AG08396 (cell line): ENCODE measurements at regions not wholly inside any gene's neighbourhood (a gene's known extent, or its start where the extent isn't known, plus 50 kb on each side); places are given as distances from the start of the nearest gene placed in this dataset.

Experiments used
- DNase-seq: peaks from one replicate; pipeline ENCODE4 v3.0.0; 2012; ENCODE audit warnings: low spot score, mixed read lengths

DNA sequence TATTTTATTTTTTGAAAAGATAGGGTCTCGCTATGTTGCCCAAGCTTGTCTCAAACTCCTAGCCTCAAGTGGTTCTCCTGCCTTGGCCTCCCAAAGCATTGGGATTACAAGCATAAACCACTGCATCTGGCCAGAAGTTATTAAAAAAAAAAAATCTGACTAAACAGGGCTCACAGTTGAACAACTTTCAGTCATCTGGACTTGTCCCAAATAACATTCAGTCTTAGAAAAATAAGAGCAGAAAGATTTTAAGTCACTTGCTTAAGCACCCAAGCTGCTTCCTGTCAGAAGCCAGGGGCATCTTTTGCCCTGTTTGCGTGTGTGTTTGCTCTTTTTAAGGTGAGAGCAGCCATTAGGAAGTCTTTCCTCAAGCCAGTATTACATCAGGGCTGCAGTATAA, 286.8 kb downstream of the LMO4 start:
- no peak for DNase-seq

DNA sequence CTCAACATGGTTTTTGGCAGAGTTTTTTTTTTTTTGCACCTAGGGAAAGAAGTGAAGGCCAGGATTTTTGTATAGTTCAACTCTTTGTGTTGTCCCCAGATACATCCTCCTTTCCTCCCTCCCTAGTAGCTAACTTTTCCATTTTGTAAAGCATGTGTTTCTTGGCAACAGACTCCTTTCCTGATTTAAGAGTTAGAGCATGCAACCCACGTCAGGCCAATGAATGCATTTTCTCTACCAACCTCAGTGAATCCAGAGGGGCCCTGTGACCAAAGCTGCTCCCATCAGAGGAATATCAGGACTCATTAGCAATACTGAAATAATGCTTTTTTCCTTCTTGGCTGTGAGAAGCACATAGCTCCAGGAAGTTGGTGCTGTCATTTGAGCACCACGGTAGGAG, 287.2 kb downstream of the LMO4 start:
- no peak for DNase-seq

DNA sequence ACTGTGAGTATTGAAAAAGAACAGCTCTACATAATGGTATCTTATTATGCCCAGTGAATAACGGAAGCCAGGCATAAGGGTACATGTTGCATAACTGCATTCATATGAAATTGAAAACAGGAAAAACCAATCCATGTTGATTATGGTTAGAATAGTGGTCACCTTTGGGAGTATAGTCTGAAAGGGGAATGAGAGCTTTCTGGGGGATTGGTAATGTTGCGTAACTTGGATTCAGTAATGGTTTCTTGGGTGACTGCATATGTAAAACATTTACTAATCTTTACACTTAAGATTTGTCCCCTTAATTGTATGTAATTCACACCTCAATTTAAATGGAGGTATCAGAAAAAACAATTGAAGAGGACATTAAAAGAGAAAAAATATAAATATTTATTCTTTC, 292.1 kb downstream of the LMO4 start:
- no peak for DNase-seq

DNA sequence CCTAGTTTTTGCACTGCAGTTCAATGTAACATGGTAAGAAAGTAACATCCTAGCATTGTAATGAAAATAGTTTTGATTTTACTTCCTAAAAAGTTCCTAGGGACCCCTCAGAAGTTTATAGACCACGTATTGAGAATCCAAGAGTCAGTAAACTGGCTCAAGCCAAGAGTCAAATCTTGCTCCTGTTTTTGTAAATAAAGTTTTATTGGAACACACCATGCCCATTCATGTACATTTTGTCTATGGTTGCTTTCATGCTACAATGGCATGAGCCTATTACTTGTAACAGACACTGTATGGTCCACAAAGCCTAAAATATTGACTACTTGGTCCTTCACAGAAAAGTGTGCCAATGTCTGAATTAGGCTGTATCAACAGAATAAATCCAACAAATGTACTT, 301.0 kb downstream of the LMO4 start:
- DNase-seq = no peak

DNA sequence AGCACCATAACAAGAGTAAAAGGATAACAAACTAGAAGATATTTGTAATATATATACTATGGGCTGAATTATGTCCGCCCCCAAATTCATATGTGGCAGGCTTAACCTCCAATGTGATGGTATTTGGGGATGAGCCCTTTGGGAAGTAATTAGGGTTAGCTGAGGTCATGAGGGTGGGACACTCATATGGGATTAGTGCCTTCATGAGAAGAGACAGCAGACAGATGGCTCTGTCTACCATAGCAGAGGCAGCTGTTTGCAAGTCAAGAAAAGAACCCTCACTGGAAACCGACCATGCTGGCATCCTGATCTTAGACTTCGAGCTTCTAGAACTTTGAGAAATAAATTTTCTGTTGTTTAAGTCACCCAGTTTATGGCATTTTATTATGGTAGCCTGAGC, 303.6 kb downstream of the LMO4 start:
- DNase-seq = no peak

DNA sequence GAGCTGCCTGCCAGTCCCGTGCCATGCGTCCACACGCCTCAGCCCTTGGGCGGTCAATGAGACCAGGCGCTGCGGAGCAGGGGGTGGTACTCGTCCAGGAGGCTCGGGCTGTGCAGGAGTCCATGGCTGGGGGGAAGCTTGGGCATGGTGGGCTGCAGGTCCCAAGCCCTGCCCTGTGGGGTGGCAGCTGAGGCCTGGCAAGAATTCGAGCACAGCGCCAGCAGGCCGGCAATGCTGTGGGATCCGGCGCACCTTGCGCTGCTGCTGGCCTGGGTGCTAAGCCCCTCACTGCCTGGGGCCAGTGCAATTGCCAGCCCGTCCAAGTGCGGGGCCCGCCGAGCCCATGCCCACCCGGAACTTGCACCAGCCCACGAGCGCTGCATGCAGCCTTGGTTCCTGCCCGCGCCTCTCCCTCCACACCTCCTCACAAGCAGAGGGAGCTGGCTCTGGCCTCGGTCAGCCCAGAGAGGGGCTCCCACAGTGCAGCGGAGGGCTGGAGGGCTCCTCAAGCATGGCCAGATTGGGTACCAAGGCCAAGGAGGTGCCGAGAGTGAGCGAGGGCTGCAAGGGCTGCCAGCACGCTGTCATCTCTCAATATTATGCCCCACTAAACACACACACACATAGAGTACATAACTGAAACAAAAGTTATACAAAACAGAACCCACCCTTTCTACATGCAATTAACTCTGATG, 307.7 kb downstream of the LMO4 start:
- DNase-seq = no peak

DNA sequence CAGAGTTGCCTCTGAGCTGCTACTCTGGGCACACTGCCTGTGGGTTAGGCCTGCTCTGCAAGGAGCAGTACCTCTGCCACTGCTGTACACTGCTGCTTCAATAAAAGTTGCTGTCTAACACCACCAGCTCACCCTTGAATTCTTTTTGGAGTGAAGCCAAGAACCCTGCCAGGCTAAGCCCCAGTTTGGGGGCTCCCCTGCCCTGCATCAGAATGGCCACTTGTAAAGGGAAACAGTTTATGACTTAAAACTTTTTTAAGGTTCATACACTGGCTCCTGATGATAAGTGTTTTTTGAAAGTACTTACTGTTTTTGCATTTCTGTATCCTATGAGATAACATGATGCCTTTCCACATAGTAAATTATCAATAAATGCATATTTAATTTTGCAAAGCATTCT, 310.0 kb downstream of the LMO4 start:
- DNase-seq = no peak

DNA sequence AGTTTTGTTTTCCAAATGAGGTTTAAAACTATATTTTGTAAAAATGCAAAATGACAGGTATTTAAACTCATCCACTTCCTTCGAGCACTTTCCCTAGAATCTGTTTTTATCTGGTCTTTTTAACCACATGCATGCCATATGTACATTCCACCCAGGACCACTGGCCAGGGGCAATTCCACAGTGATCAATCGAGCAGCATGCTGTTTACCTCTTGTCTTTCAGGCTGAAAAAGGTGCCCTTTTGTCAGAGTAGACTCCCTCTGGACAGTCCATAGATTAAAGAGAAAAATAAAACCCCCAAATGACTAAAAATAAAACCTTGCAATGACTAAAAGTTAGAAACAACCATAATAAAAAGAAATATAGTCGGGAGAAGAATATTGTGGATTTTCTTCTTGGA, 313.3 kb downstream of the LMO4 start:
- no peak for DNase-seq

DNA sequence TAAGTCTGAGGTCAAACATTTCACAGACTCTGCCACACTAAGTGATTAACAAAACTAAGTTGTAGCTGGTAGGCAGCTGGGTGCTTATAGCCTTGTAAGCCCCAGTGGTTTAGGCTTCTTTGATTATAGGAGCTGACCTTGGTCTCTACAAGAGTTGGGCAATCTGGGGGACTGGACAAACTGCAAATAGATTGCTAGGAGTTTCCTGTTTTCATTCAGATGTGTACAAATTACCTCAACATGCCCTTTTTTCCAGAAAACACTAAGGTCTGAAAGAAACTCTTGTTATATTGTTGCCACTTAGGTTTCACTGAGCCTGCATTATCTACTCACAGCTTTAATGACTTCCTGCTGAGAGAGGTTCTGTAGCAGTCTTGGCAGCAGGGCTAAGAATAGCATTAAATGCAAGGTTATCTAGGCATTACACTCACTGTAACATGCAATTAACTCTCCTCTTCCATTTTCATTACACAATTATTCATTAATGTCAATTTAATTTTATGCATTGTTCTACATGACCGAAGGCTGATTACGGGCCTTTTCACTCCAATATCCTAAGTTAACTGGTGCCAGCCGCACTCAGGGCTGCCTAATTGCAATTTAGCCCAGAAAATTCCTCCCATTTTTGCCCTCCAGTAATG, 314.0 kb downstream of the LMO4 start:
- no peak for DNase-seq

DNA sequence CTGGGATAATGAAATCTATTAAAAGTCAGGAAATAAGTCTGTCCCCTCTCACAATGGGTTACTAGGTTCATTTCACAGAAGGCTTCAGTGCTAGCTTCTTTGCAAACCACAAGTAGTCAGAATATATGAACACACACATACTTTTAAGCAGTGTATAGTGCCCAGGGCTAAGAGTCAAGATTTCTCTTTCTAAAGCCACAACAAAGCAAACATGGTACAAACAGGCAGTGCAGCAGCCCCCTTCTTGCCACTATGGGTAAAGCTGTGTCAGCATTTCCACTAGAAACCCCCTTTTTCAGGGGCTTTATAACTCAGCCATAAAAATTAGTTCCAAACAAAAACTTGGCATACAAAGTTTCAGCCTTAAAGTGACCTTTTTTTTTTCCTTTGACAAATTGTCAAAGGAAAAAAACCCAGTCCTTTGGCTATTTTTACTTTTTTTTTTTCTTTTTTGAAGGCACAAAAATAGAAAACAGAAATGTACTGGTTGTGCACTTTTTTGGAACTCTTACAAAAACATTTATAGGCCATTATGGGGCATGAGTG, 315.4 kb downstream of the LMO4 start:
- no peak for DNase-seq

DNA sequence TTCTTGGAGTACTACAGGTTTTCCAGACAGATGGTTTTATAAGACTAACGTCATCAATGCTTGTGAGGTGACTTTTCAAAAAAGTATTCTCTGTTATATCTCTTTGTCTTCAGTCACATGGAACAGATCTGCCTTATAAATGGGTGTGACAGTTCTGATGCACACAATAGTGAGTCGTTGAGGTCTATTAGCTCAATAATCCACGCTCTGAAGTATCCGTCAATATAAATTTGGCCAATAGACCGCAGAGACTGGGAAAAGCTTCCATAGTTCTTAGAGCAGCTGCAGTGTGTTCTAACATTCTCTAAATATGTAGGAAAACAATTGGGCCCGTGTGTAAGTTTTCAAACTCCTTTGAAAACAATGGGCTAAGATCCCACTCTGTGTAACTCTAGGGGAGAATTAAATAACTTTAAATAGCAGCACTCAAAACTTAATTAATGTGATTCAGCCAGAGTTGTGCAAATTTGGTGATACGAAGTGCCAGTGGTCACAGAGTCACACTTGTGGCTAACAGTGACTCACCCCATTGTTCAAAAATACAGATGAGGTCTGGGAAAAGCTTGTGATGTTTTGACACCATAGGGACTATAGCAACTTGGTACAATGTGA, 316.0 kb downstream of the LMO4 start:
- no peak for DNase-seq

DNA sequence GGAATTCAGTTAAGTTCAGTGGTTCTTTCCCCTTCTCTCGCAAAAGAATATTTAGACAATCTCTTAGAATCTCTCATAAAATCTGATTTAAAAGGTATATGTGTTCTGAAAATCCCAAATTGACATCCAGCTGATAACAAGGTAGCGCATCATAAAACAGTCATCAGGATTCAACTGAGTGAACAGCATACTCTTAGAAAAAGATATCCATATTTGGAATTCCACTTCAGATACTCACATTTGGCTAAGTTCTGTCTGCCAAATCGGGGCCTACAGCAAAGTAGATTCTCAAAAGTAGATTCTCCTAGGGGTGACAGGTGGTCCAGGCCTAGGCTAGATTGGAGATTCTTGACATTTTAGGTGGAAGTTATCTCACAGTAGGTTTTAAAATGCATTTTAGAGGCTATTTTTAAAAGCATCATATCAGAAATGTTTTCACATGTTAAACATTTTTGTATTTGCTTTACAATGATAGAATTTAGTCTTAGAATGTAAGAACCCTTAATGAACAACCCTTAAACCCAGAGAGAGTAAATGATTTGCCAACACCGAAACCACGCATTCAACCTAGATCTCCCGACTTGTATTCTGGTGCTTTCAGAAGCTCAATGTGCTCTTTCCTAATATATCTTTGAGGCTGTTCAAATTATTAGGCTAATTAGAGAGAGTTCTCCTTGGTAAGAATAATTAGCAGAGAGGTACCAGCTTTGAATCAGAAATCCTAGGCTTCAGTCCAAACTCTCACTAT, 318.9 kb downstream of the LMO4 start:
- DNase-seq = no peak

DNA sequence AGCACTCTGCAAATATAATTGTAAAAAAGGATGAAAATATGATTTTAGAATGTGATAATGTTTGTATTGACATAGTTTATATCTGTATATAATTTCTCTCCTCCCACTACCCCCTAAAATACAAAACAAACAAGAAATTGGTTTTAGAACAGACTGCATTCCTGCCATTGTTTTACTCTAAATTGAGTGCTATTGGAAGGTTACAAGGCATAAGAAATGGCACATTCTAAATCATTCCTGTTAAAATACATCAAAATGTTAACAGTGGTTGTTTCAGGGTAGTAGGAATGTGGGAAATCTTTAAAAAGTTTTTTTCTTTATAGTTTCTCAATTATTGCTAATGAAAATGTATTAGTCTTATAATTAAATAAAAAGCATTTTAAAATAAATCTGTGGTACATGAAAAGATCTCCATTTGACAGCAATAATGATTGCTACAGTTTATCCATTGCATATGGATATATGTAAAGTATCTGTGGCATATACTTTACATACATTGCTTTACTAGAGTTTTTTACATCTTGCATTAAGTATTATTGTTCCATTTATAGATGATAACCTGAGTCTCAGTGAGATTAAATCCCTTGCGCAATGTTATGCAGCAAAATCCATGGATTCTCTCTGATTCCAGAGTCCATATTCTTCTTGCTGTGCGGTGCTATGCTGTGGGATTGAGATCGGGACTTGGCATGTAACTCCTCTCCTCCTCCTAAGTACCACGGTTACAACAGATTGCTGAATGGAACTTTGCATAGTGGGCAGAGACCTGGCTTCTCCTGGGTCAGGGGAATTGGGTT, 319.8 kb downstream of the LMO4 start:
- no peak for DNase-seq

DNA sequence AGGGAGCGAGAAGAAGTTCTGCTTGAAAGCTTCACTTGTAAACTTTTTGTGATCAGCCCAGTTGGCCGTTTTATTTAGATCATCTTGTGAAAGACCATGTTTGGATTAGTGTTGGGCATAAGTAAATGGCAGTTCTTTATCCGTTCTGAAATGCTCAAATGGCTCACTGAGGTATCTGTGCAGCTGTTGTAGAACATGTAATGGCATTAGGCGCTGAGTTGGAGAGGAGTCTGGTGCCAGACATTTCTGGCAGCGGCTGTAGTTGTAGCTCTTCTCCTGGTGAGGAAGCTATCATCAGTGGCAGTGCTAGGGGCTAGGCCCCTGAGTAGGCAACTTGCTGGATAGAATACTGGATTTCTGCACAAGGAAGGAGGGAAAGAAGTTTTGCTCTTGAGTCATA, 321.6 kb downstream of the LMO4 start:
- DNase-seq = no peak

DNA sequence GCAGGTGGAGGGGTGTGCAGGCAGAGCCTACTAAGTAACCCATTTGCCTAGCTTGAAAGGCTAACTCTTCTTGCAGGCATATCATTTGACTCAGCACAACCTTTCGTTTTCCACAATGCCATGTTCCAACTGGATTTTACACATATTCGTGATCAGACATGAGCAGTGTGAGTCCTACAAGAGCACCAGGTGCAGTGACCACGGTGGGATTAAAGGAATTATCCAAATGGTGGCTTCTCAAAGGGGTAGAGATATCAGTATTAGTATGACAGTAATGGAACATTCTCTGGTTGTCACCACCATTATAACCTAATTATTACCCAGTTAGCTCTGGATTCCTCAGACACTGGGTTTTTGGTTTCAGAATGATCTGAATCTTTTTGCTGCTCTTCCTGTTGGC, 323.5 kb downstream of the LMO4 start:
- no peak for DNase-seq

DNA sequence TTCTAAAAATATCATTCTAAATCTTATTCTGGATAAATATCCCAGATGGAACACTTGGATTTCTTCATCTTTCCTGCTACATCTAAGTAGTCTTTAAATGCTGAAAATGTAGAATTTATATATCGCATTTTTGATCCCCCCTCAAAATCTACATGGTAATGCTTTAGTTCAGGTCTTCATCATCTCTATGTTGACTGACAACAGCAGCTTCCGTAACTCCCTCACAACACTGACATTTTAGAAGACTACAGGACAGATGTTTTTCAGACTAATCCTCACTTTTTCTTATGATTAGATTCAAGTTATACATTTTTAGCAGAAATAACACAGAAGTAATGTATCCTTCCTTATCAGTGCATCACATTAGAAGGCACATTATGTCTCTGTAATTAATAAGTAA, 336.5 kb downstream of the LMO4 start:
- DNase-seq = no peak

DNA sequence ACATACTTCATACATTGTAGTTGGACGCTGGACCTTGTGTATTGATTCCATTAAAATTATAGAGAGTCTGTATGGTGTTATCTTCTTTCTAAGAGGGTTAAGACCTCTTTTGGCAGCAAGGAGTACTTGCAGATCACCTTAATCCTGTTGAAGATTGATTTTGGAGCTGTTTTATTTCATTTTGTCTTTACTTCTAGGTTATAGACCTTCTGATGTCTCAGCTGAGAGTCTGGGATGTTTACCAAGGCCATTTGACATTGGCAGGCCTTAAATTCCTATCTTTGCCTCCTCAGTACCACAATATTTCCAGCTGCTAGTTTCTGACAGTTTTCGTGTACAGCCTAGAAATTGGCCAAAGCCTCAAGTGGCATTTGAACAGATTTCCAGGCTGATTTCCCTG, 338.0 kb downstream of the LMO4 start:
- DNase-seq = no peak

DNA sequence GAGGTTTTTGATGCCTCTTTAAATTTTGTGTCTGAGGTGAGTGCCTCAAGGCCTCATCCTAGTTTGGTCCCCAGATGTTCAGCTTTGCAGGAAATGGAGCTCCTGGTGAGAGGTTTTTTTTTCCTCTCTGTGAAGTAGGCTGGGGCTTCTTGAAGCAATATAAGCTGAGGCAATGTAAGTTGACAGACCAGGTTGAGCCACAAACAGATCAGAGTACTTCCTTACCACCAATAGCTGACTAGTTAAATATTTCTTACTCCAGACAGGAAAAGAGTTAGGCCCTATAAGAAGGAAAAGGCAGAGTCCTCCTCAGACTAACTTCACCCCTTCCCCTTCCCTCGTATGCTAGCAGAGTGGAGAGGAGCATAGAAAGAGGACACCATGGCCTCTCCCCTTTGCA, 341.0 kb downstream of the LMO4 start:
- DNase-seq = no peak

DNA sequence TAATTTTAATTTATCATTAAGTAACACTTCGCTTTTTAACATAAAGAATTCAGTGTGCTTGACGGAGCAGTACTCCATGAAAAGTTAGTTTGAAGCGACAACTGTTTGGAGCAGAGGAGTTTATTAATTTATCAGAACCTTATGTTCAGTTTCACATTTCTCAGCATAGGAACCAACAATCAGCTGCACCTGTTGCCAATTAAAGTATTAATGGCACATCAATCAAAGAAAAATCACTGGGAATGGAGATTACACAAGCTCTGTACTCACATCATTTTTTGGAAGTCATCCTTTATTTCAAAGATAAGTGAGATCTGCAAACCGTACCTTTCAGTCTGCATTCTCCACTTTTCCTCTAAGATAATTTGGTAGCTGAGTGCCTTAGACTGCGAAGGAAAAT, 344.6 kb downstream of the LMO4 start:
- no peak for DNase-seq

DNA sequence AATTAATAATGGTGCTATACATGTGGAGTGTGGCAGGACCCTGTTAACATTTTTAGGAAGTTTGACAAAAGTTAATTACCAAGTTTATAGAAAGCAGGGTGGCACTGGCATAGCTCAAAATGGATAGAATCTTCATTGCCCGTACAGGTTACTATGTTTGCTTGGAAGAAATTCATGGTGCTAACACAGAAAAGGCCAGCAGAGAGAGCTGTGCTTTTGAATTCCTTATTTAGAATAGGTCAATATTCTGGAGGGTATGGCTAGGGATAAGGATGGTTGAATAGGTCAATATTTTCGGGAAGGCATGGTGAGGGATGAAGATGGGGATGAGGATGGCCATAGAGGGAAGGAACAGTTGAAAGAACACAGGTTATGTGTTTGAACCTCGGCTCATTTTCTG, 345.1 kb downstream of the LMO4 start:
- no peak for DNase-seq

DNA sequence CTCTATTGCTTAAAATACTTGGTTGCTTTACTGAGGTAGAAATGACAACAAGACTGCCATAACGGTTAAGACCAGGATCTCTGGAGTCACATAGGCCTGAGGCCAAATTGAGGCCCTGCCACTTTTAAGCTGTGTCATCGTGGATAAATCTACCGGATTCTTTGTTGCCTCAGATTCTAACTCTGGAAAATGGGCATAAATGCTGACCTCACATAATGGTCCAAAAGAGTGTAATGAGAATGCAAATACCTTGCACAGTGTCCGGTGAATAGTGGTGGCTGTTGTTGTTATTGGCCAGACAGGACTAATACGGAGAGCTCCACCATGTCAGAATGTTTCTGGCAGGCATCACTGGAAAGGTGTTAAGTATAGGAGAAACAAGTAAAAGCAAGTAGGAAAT, 346.1 kb downstream of the LMO4 start:
- no peak for DNase-seq

DNA sequence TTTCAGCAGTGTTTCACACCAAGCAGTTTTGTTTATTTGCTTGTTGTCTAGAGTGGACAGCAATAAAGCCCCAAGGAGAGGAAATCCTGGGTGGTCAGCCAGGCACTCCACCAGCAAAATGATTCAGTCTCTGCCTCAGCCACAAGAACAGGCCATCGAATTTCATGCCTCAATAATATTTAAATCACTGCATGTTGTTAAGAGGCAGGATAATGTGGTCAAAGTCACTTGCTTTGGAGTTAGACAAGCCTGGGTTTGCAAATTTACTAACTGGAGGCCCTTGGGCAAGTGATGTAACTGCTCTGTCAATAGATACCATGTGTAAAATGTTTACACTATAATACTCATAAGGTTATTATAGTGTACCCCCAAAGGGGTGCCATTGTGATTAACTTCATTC, 349.6 kb downstream of the LMO4 start:
- no peak for DNase-seq
